MCF 10A (cell line): ENCODE measurements at regions not wholly inside any gene's neighbourhood (a gene's known extent, or its start where the extent isn't known, plus 50 kb on each side); places are given as distances from the start of the nearest gene placed in this dataset.

Experiments
- BruUV-seq: library from RNA; stranded (reverse); fragments of 400-500 nt; replicated peaks from 2 replicates; lab custom pipeline; 2021; lab: Mats Ljungman, UMichigan
- CTCF ChIA-PET: fragments of 300-600 bp; sonication (Branson Sonifier 250); formaldehyde crosslinking; extraction: SDS; loops from one replicate; lab custom pipeline; 2021; ENCODE audit warnings: antibody characterized with exemption, inconsistent platforms; lab: Yijun Ruan, JAX
- POLR2A ChIA-PET: fragments of 300-600, 350-650 bp; sonication (Branson Sonifier 250); formaldehyde crosslinking; extraction: SDS; loops from one replicate; lab custom pipeline; 2020; ENCODE audit warnings: antibody characterized with exemption, inconsistent platforms; lab: Yijun Ruan, JAX
- DNase-seq: peaks from one replicate; pipeline ENCODE4 v3.0.0-alpha.2; 2018; ENCODE audit not compliant: unreplicated experiment
- H3K27ac Mint-ChIP-seq: one replicate; pipeline ENCODE4 v1.8.0; 2022; ENCODE audit warnings: mild to moderate bottlenecking, low read depth, mixed read lengths; ENCODE audit not compliant: unreplicated experiment
- H3K27me3 Mint-ChIP-seq: one replicate; pipeline ENCODE4 v1.8.0; 2022; ENCODE audit warnings: mixed read lengths; ENCODE audit not compliant: insufficient read depth, unreplicated experiment
- H3K36me3 Mint-ChIP-seq: one replicate; pipeline ENCODE4 v1.8.0; 2022; ENCODE audit warnings: mild to moderate bottlenecking, moderate library complexity, mixed read lengths; ENCODE audit not compliant: insufficient read depth, unreplicated experiment
- H3K4me1 Mint-ChIP-seq: one replicate; pipeline ENCODE4 v1.8.0; 2022; ENCODE audit warnings: mixed read lengths; ENCODE audit not compliant: insufficient read depth, unreplicated experiment
- H3K4me3 Mint-ChIP-seq: one replicate; pipeline ENCODE4 v1.8.0; 2022; ENCODE audit warnings: mild to moderate bottlenecking, moderate library complexity, mixed read lengths; ENCODE audit not compliant: unreplicated experiment
- H3K9me3 Mint-ChIP-seq: one replicate; pipeline ENCODE4 v1.8.0; 2022; ENCODE audit warnings: mixed read lengths; ENCODE audit not compliant: unreplicated experiment
- intact Hi-C: fragments of 100-400 bp; cut with micrococcal nuclease; formaldehyde crosslinking; loops from 2 replicates; pipeline ENCODE4 v1.14.1; 2022
- TF ChIP-seq, protein P1 (sequence below): fragments of 200-600 bp; IDR thresholded peaks from one replicate; pipeline ENCODE4 v1.8.0; 2022; ENCODE audit warnings: antibody characterized with exemption, mild to moderate bottlenecking; ENCODE audit not compliant: unreplicated experiment

DNA sequence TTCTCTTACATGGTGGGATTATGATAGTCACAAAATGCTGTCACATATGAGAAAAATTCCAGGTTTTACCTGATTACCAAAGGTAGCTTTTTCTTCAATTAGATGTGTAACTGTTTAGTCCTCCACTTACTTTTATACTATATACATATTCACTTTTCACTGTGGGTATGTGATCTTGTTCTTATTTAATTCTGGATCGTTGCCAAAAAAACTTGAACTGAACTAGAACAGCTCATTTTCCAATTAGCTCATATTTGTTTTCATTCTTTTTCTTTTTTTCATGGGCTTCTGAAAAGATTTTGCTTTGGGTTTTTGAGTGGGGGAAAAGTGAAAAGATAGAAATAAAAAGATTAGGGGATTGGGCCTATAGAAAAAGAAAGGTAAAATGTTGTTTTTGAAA, 291.9 kb downstream of the NDFIP2 start:
- Mint-ChIP-seq H3K36me3 (no peaks in the 10 kb centered on the region), H3K9me3 (peaks cover 14% of the 10 kb centered on the region), H3K27ac (no peak overlapping the region), H3K4me3 (no peak overlapping the region), H3K4me1 (peaks cover 6% of the 10 kb centered on the region), H3K27me3 (no peaks in the 10 kb centered on the region)
- ChIA-PET CTCF (interaction anchor here (0.6 to 1.2 kb wide), 6 partner anchors 221 to 1270 kb away, joined by 3 to 5 read pairs (median 4); no protein-coding TSS in a partner anchor), POLR2A (interaction anchor here (1.0 to 1.2 kb wide), 2 partner anchors 13 to 23 kb away, joined by 3 to 4 read pairs; no protein-coding TSS in a partner anchor)
- BruUV-seq, result no TSS peak
- intact Hi-C loops, result loop anchor here (10.0 kb wide), 1 partner anchor 228 kb away; no protein-coding TSS in a partner anchor
- TF ChIP-seq, protein P1, sequence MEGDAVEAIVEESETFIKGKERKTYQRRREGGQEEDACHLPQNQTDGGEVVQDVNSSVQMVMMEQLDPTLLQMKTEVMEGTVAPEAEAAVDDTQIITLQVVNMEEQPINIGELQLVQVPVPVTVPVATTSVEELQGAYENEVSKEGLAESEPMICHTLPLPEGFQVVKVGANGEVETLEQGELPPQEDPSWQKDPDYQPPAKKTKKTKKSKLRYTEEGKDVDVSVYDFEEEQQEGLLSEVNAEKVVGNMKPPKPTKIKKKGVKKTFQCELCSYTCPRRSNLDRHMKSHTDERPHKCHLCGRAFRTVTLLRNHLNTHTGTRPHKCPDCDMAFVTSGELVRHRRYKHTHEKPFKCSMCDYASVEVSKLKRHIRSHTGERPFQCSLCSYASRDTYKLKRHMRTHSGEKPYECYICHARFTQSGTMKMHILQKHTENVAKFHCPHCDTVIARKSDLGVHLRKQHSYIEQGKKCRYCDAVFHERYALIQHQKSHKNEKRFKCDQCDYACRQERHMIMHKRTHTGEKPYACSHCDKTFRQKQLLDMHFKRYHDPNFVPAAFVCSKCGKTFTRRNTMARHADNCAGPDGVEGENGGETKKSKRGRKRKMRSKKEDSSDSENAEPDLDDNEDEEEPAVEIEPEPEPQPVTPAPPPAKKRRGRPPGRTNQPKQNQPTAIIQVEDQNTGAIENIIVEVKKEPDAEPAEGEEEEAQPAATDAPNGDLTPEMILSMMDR, result no peak
- no peak for DNase-seq

DNA sequence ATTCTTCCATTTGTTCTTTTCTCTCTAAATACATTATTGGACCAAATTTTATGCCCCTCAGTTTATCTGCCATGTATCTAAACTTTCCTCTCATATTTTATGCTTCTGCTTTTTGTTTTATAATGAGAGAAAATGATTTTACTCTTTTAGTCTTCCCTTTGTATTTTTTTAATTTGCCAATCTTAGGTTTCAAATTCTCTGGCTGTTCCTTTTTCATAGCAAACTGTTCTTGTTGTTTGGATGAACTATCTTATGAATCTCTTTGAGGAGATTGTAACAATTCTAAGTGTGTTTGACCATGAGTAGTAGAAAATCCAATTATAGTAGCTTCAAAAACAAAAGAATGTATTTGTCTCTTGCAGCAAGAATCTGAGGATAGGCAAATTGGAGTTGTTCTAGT, 290.5 kb downstream of the NDFIP2 start:
- CTCF ChIA-PET, result interaction anchor here (0.6 to 1.1 kb wide), 2 partner anchors 115 to 592 kb away, joined by 3 read pairs; no protein-coding TSS in a partner anchor
- H3K4me1 Mint-ChIP-seq, result peaks cover 11% of the 10 kb centered on the region
- TF ChIP-seq, protein P1, result no peak
- no TSS peak for BruUV-seq
- no peak for DNase-seq
- peaks cover 14% of the 10 kb centered on the region for H3K9me3 Mint-ChIP-seq
- H3K27ac Mint-ChIP-seq, result no peak overlapping the region
- POLR2A ChIA-PET, result interaction anchor here (0.9 kb wide), 1 partner anchor 570 kb away, joined by 4 read pairs; the partner anchor contains the start of gene SPRY2
- no peaks in the 10 kb centered on the region for H3K36me3 Mint-ChIP-seq
- no peaks in the 10 kb centered on the region for H3K27me3 Mint-ChIP-seq
- intact Hi-C loops, result loop anchor here (10.0 kb wide), 1 partner anchor 227 kb away; no protein-coding TSS in a partner anchor
- no peak overlapping the region for H3K4me3 Mint-ChIP-seq

DNA sequence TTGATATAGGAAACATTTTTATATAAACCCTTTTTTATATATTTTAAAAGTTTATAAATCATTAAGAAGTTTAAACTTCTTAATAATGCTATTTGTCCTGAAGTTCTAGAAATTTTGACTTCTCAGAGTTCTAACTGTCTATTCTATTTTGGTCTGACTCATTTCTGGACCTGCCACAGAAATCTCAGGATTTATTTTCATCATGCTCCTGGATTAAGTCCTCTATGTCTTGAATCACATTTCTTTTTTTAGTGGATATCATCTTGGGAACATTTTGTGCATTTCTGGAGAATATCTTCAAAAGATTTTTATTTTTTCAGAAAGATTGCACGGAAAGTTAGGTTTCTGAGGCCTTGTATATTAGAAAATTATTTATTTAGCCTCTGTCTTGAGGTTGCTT, 289.1 kb downstream of the NDFIP2 start:
- ChIA-PET CTCF (no interaction called here), POLR2A (no interaction called here)
- Mint-ChIP-seq H3K4me3 (no peak overlapping the region), H3K27me3 (no peaks in the 10 kb centered on the region), H3K27ac (no peak overlapping the region), H3K9me3 (peaks cover 14% of the 10 kb centered on the region), H3K4me1 (peaks cover 7% of the 10 kb centered on the region), H3K36me3 (no peaks in the 10 kb centered on the region)
- no TSS peak for BruUV-seq
- no peak for DNase-seq
- intact Hi-C loops, result loop anchor here (10.0 kb wide), 1 partner anchor 225 kb away; no protein-coding TSS in a partner anchor
- TF ChIP-seq, protein P1, result no peak

DNA sequence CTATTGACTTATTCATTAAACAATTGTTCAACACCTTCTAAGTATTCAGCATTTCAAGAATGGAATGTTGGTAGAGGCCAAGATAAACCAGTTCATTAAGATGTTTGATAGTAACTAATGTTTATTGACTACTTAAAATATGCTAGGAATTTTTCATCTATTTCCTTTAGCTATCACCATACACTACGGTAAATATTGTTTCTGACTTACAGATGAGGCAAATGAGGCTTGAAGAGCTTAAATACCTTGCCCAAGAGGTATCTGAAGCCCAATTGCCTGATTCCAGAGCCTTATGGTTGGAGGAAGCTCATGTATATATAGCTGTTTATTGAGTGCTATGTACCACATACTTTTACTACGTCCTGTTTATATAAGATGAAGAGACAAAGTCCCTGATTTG, 286.2 kb downstream of the NDFIP2 start:
- Mint-ChIP-seq H3K9me3 (peaks cover 14% of the 10 kb centered on the region), H3K4me3 (no peak overlapping the region), H3K27ac (no peak overlapping the region), H3K27me3 (no peaks in the 10 kb centered on the region), H3K36me3 (no peaks in the 10 kb centered on the region), H3K4me1 (peaks cover 7% of the 10 kb centered on the region)
- ChIA-PET POLR2A (interaction anchor here (1.0 to 1.5 kb wide), 2 partner anchors 13 to 572 kb away, joined by 3 to 4 read pairs; no protein-coding TSS in a partner anchor), CTCF (interaction anchor here (0.9 kb wide), 1 partner anchor 9 kb away, joined by 3 read pairs; no protein-coding TSS in a partner anchor)
- TF ChIP-seq, protein P1, result no peak
- intact Hi-C loops, result no loop called here
- BruUV-seq, result no TSS peak
- DNase-seq, result no peak
